ENCODE measurements at regions not wholly inside any gene's neighbourhood (a gene's known extent, or its start where the extent isn't known, plus 50 kb on each side); places are given as distances from the start of the nearest gene placed in this dataset.

DNA sequence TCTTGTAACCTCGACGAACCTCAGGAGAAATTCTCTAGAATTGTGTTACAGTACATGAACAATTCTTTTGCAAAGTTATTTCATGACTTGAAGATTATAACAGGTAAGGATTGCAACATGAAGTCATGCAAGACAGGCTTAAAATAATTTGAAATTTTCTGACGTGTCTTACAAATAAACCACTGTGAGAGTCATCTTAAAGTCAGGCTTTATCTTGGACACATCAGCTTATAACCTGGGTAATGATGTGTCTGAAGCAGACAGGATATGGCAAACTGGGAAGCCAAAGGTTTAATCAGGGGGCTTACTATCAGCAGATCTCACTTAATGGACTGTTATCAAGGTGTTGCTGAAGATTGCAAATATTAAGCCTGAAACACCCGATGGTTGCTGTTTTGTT is 407.8 kb downstream of the KLF5 start:
- CTCF ChIA-PET (ENCODE audit: unreplicated experiment): no interaction called here
- TF ChIP-seq, protein P1, sequence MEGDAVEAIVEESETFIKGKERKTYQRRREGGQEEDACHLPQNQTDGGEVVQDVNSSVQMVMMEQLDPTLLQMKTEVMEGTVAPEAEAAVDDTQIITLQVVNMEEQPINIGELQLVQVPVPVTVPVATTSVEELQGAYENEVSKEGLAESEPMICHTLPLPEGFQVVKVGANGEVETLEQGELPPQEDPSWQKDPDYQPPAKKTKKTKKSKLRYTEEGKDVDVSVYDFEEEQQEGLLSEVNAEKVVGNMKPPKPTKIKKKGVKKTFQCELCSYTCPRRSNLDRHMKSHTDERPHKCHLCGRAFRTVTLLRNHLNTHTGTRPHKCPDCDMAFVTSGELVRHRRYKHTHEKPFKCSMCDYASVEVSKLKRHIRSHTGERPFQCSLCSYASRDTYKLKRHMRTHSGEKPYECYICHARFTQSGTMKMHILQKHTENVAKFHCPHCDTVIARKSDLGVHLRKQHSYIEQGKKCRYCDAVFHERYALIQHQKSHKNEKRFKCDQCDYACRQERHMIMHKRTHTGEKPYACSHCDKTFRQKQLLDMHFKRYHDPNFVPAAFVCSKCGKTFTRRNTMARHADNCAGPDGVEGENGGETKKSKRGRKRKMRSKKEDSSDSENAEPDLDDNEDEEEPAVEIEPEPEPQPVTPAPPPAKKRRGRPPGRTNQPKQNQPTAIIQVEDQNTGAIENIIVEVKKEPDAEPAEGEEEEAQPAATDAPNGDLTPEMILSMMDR (conservative IDR thresholded peaks at IDR 0.05; ENCODE audit: low read length): no peak
- TF ChIP-seq EZH2phosphoT487 (IDR thresholded peaks at IDR 0.05; ENCODE audit: borderline replicate concordance, low read depth, low read length): no peak

DNA sequence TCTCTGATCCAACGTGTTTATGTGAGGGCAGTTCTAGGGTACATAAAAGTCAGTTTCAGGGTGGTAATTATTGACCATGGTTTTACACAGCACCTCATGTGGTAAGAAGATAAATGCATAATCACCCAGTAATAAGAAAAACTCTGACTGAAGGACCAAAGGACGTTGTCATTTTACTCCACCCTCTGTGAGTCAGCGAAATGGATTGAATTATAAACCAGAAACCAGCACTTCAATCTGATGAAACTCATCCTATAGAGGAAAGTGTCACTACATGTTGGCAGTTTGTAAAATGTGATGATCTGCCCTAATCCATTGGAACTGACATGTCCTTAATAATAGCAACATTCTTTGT is 406.8 kb downstream of the KLF5 start:
- Histone ChIP-seq H2AFZ (ENCODE audit: low read length) (no peak overlapping the region), H3K9me2 (ENCODE audit: insufficient read depth, low read length) (no peaks in the 10 kb centered on the region), H3K36me3 (ENCODE audit: insufficient read depth, low read length) (no peaks in the 10 kb centered on the region), H3K27ac (ENCODE audit: low read depth, low read length, poor library complexity, severe bottlenecking) (no peak overlapping the region), H3K4me2 (ENCODE audit: low read length) (no peak overlapping the region), H3K79me2 (ENCODE audit: insufficient read depth, low read depth, low read length) (no peaks in the 10 kb centered on the region), H3K4me1 (ENCODE audit: insufficient read depth, low read length, poor library complexity, severe bottlenecking) (no peaks in the 10 kb centered on the region), H3K9me3 (ENCODE audit: low read length) (no peaks in the 10 kb centered on the region), H4K20me1 (ENCODE audit: insufficient read depth, low read length) (no peaks in the 10 kb centered on the region), H3K4me3 (ENCODE audit: low read depth, low read length, poor library complexity, severe bottlenecking) (no peak overlapping the region)
- no peak for DNase-seq (ENCODE audit: low spot score)
- BruUV-seq (replicated peaks): no TSS peak
- TF ChIP-seq EZH2phosphoT487 (IDR thresholded peaks at IDR 0.05; ENCODE audit: borderline replicate concordance, low read depth, low read length): no peak
- TF ChIP-seq, protein P1 (conservative IDR thresholded peaks at IDR 0.05; ENCODE audit: low read length): no peak
- POLR2A ChIA-PET: no interaction called here
- CTCF ChIA-PET (ENCODE audit: unreplicated experiment): no interaction called here
- intact Hi-C loops (cut with micrococcal nuclease; ENCODE audit: unreplicated experiment): no loop called here

More for the DNA sequence above, 407.8 kb downstream of the KLF5 start:
- BruUV-seq (replicated peaks): no TSS peak
- Histone ChIP-seq H3K79me2 (ENCODE audit: insufficient read depth, low read depth, low read length) (no peaks in the 10 kb centered on the region), H3K27ac (ENCODE audit: low read depth, low read length, poor library complexity, severe bottlenecking) (no peak overlapping the region), H3K9me3 (ENCODE audit: low read length) (no peaks in the 10 kb centered on the region), H4K20me1 (ENCODE audit: insufficient read depth, low read length) (no peaks in the 10 kb centered on the region), H3K4me3 (ENCODE audit: low read depth, low read length, poor library complexity, severe bottlenecking) (no peak overlapping the region), H3K4me2 (ENCODE audit: low read length) (no peak overlapping the region), H3K9me2 (ENCODE audit: insufficient read depth, low read length) (no peaks in the 10 kb centered on the region), H3K4me1 (ENCODE audit: insufficient read depth, low read length, poor library complexity, severe bottlenecking) (no peaks in the 10 kb centered on the region), H3K36me3 (ENCODE audit: insufficient read depth, low read length) (no peaks in the 10 kb centered on the region), H2AFZ (ENCODE audit: low read length) (no peak overlapping the region)
- no peak for DNase-seq (ENCODE audit: low spot score)
- intact Hi-C loops (cut with micrococcal nuclease; ENCODE audit: unreplicated experiment): no loop called here
- POLR2A ChIA-PET: no interaction called here

DNA sequence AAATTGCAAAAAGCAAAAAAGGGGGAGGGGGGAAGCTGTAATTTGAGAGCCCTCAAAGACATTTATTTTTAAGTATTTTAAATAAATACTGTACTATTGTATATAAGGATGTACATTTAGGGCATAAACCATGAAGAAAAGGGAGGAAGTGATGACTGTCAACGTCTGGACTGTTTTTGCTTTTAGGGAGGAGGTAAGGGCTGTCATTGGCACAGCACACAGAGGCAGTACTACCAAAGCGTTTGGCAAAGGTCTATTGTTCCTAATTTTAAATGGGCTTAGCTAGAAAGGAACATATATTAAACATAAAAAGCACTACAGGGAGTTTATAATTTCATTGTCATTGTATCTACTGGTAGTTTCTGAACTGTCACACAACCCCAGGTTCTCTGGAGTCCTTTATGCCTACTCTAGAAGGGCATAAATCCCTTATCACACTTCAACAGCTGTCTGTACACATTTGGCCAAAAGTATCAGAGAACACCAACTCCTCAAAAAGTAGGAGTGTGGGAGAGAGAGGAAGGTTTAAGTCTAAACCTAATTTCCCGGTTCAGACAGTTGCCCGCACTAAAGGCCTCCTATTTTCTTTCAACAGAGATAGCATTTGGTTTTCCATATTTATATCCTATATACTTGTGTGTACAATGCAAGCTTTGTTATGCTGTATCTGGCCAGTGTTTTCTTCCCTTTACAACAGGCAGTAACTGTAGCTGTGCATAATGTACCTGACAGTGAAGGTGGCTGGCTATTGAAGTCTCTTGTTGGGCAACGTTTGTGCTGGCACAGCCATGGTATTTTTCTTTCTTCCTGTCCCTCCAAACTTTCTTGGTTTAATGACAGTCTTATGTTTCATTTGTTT is 406.2 kb downstream of the KLF5 start:
- Histone ChIP-seq H3K9me3 (ENCODE audit: low read length) (no peaks in the 10 kb centered on the region), H4K20me1 (ENCODE audit: insufficient read depth, low read length) (no peaks in the 10 kb centered on the region), H2AFZ (ENCODE audit: low read length) (no peak overlapping the region), H3K4me3 (ENCODE audit: low read depth, low read length, poor library complexity, severe bottlenecking) (no peak overlapping the region), H3K4me2 (ENCODE audit: low read length) (no peak overlapping the region), H3K9me2 (ENCODE audit: insufficient read depth, low read length) (no peaks in the 10 kb centered on the region), H3K36me3 (ENCODE audit: insufficient read depth, low read length) (no peaks in the 10 kb centered on the region), H3K4me1 (ENCODE audit: insufficient read depth, low read length, poor library complexity, severe bottlenecking) (no peaks in the 10 kb centered on the region), H3K27ac (ENCODE audit: low read depth, low read length, poor library complexity, severe bottlenecking) (no peak overlapping the region), H3K79me2 (ENCODE audit: insufficient read depth, low read depth, low read length) (no peaks in the 10 kb centered on the region)
- CTCF ChIA-PET (ENCODE audit: unreplicated experiment): no interaction called here
- DNase-seq (ENCODE audit: low spot score): no peak
- no TSS peak for BruUV-seq (replicated peaks)
- intact Hi-C loops (cut with micrococcal nuclease; ENCODE audit: unreplicated experiment): no loop called here
- POLR2A ChIA-PET: interaction anchor here (0.6 kb wide), 2 partner anchors 246 to 846 kb away, joined by 3 to 4 read pairs; no protein-coding TSS in a partner anchor
- TF ChIP-seq EZH2phosphoT487 (IDR thresholded peaks at IDR 0.05; ENCODE audit: borderline replicate concordance, low read depth, low read length): no peak
- TF ChIP-seq, protein P1 (conservative IDR thresholded peaks at IDR 0.05; ENCODE audit: low read length): no peak
